Suprapubic skin (tissue), 4 donors: ENCODE measurements at regions not wholly inside any gene's neighbourhood (a gene's known extent, or its start where the extent isn't known, plus 50 kb on each side); places are given as distances from the start of the nearest gene placed in this dataset.
A peak's percentile ranks its signal among the peaks of the same experiment; 100 is the strongest.

Experiments used
- DNase-seq, 2 donors: peaks; one replicate each; pipeline ENCODE4 v3.0.0-alpha.2; 2019; ENCODE audit warnings: low spot score in 2 of 2
- H3K27ac ChIP-seq: fragments of 200-600 bp; sonication (generic); one replicate; pipeline ENCODE4 v1.5.1; 2019
- H3K27me3 ChIP-seq: fragments of 200-600 bp; sonication (generic); one replicate; pipeline ENCODE4 v1.5.1; 2019
- H3K36me3 ChIP-seq: fragments of 200-600 bp; sonication (generic); one replicate; pipeline ENCODE4 v1.5.1; 2019
- H3K4me1 ChIP-seq: fragments of 200-600 bp; sonication (generic); one replicate; pipeline ENCODE4 v1.5.1; 2019
- H3K4me3 ChIP-seq: fragments of 200-600 bp; sonication (generic); one replicate; pipeline ENCODE4 v1.5.1; 2019; ENCODE audit warnings: mild to moderate bottlenecking
- H3K9me3 ChIP-seq: fragments of 200-600 bp; sonication (generic); one replicate; pipeline ENCODE4 v1.5.1; 2019
- EP300 ChIP-seq: sonication (generic); formaldehyde crosslinking; IDR thresholded peaks from one replicate; pipeline ENCODE4 v1.6.1; 2017; ENCODE audit warnings: antibody characterized with exemption
- POLR2A ChIP-seq, 2 donors: fragments of 450-650 bp; IDR thresholded peaks; one replicate each; pipeline ENCODE4 v1.6.1; 2017; ENCODE audit warnings: antibody characterized with exemption in 2 of 2, mild to moderate bottlenecking in 2 of 2, moderate library complexity in 2 of 2
- POLR2AphosphoS5 ChIP-seq, 3 donors: sonication (generic); formaldehyde crosslinking; IDR thresholded peaks; one replicate each; pipeline ENCODE4 v1.6.1; 2017; ENCODE audit warnings: antibody characterized with exemption in 3 of 3
- WGBS: methylation state at CpG from one replicate; pipeline ENCODE4 v1.1.5; 2018; 5-methylcytosine and 5-hydroxymethylcytosine counted together
- TF ChIP-seq, protein P1 (sequence below), 2 donors: fragments of 200-600 bp in 1 of 2; fragments of 450-650 bp in 1 of 2; sonication (generic) in 1 of 2; IDR thresholded peaks; one replicate each; pipeline ENCODE4 v1.5.1; 2016 to 2019; ENCODE audit warnings: antibody characterized with exemption in 2 of 2, mild to moderate bottlenecking in 1 of 2, moderate library complexity in 1 of 2

DNA sequence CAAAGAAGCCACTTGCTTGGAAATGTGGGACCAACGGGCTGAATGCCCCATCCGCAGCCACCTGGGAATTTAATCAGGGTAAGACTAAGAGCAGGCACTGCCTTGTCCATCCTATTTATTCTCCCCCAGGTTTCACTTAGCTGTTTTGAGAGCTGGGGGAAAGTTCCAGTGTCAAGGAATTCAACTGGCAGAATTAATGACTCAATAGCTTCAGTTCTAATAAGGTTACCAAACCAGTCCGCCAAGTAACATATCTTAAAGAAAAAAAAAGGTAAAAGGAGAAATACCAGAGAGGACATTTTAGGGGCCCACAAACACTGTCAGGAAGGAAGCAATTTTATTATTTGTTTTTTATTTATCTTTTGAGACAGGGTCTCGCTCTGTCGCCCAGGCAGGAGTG lies 157.6 kb upstream of the SOD1 start:
- TF ChIP-seq, protein P1, sequence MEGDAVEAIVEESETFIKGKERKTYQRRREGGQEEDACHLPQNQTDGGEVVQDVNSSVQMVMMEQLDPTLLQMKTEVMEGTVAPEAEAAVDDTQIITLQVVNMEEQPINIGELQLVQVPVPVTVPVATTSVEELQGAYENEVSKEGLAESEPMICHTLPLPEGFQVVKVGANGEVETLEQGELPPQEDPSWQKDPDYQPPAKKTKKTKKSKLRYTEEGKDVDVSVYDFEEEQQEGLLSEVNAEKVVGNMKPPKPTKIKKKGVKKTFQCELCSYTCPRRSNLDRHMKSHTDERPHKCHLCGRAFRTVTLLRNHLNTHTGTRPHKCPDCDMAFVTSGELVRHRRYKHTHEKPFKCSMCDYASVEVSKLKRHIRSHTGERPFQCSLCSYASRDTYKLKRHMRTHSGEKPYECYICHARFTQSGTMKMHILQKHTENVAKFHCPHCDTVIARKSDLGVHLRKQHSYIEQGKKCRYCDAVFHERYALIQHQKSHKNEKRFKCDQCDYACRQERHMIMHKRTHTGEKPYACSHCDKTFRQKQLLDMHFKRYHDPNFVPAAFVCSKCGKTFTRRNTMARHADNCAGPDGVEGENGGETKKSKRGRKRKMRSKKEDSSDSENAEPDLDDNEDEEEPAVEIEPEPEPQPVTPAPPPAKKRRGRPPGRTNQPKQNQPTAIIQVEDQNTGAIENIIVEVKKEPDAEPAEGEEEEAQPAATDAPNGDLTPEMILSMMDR (IDR thresholded peaks at IDR 0.05) = no peak
- no peak for TF ChIP-seq EP300
- TF ChIP-seq POLR2AphosphoS5 (IDR thresholded peaks at IDR 0.05) = no peak
- no peak for TF ChIP-seq POLR2A (IDR thresholded peaks at IDR 0.05)
- Histone ChIP-seq H3K27ac (peak overlapping the region; percentile 82), H3K4me3 (no peak overlapping the region), H3K4me1 (peaks cover 36% of the 10 kb centered on the region), H3K9me3 (no peaks in the 10 kb centered on the region), H3K36me3 (no peaks in the 10 kb centered on the region), H3K27me3 (no peaks in the 10 kb centered on the region)
- DNase-seq = no peak
- 54% methylated on average over 5 of the region's 5 CpGs for WGBS

GRCh38 chr21:31500982-31501381 lies 156.9 kb upstream of the TIAM1 start:
- no peak overlapping the region for H3K27ac ChIP-seq
- WGBS = 91% methylated on average over 7 of the region's 7 CpGs
- H3K27me3 ChIP-seq = no peaks in the 10 kb centered on the region

DNA sequence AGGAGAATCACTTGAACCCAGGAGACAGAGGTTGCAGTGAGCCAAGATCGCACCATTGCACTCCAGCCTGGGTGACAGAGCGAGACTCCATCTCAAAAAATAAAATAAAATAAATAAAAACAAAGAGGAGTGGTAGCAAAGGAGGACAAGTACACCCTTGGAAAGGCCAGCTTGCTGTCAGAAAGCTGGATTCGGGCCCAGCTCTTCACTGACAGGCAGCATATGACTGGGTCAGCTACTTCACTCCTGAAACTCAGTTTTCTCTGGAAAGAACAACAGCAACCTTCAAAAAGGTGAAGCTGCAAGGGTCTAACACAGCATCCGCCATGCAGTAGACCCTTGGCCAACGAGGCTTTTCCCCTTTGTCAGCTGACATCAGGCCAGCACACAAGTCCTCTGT lies 156.0 kb upstream of the TIAM1 start:
- 86% methylated on average over 5 of the region's 5 CpGs for WGBS

More at GRCh38 chr21:31500982-31501381, 156.9 kb upstream of the TIAM1 start:
- no peak for TF ChIP-seq POLR2A (IDR thresholded peaks at IDR 0.05)
- TF ChIP-seq, protein P1 (IDR thresholded peaks at IDR 0.05) = no peak
- no peak for TF ChIP-seq POLR2AphosphoS5 (IDR thresholded peaks at IDR 0.05)
- TF ChIP-seq EP300 = no peak
- H3K4me1 ChIP-seq = peaks cover 36% of the 10 kb centered on the region
- H3K4me3 ChIP-seq = no peak overlapping the region
- no peaks in the 10 kb centered on the region for H3K36me3 ChIP-seq
- DNase-seq = no peak
- H3K9me3 ChIP-seq = no peaks in the 10 kb centered on the region

DNA sequence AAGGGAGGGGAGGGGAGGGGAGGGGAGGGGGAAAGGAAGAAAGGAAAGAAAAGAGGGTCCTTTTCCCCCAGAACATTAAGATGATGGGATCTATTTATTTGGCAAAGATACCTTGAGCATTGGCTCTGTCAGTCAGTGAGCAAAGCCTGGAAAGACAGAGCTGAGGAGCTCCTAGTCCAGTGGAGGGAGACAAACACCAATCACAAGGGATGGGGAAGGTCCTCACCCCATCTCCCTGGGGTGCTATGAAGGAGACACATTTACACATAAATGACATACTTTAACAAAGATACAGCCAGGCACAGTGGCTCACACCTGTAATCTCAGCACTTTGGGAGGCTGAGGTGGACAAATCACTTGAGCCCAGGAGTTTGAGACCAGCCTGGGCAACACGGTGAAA lies 154.9 kb upstream of the TIAM1 start:
- H3K4me1 ChIP-seq = peaks cover 22% of the 10 kb centered on the region

More for the DNA sequence above, 156.0 kb upstream of the TIAM1 start:
- Histone ChIP-seq H3K9me3 (no peaks in the 10 kb centered on the region), H3K27ac (no peak overlapping the region), H3K4me3 (no peak overlapping the region), H3K4me1 (peaks cover 32% of the 10 kb centered on the region), H3K27me3 (no peaks in the 10 kb centered on the region), H3K36me3 (no peaks in the 10 kb centered on the region)
- TF ChIP-seq EP300 (no peak), POLR2AphosphoS5 (IDR thresholded peaks at IDR 0.05) (no peak), POLR2A (IDR thresholded peaks at IDR 0.05) (no peak)
- TF ChIP-seq, protein P1 (IDR thresholded peaks at IDR 0.05) = no peak
- no peak for DNase-seq

GRCh38 chr21:31497914-31498313 lies 153.9 kb upstream of the TIAM1 start:
- no peak overlapping the region for H3K27ac ChIP-seq
- H3K36me3 ChIP-seq = no peaks in the 10 kb centered on the region
- no peaks in the 10 kb centered on the region for H3K9me3 ChIP-seq
- no peaks in the 10 kb centered on the region for H3K27me3 ChIP-seq
- no peak for TF ChIP-seq EP300
- TF ChIP-seq, protein P1 (IDR thresholded peaks at IDR 0.05) = no peak
- TF ChIP-seq POLR2AphosphoS5 (IDR thresholded peaks at IDR 0.05) = no peak
- no peak for TF ChIP-seq POLR2A (IDR thresholded peaks at IDR 0.05)
- peaks cover 16% of the 10 kb centered on the region for H3K4me1 ChIP-seq
- no peak for DNase-seq
- H3K4me3 ChIP-seq = no peak overlapping the region
- WGBS = 23% methylated on average over 3 of the region's 3 CpGs

More for the DNA sequence above, 154.9 kb upstream of the TIAM1 start:
- Histone ChIP-seq H3K27ac (no peak overlapping the region), H3K4me3 (no peak overlapping the region), H3K27me3 (no peaks in the 10 kb centered on the region), H3K36me3 (no peaks in the 10 kb centered on the region), H3K9me3 (no peaks in the 10 kb centered on the region)
- TF ChIP-seq, protein P1 (IDR thresholded peaks at IDR 0.05) = no peak
- TF ChIP-seq POLR2AphosphoS5 (IDR thresholded peaks at IDR 0.05) (no peak), EP300 (no peak), POLR2A (IDR thresholded peaks at IDR 0.05) (no peak)
- 68% methylated on average over 1 of the region's 1 CpG for WGBS
- DNase-seq = no peak
